ENCODE measurements at regions not wholly inside any gene's neighbourhood (a gene's known extent, or its start where the extent isn't known, plus 50 kb on each side); places are given as distances from the start of the nearest gene placed in this dataset.

DNA sequence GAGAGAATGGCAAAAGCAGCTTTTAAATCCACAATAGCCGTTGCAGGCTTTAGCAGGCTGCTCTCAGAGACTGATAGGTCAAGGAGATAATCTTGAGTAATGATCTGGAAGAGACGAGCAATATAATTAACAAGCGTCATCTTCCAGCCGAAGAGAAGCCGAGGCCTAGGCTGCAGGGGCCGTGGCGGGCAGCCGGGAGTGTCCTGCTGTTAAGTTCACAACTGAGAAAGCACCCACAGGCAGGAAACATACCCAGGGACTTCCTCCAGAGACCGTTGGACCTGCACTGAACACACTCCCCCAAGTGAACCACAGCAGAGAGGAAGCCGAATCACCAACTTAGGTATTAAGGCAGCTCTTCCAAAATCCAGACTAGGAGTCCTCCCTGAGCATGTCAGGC lies 182.3 kb downstream of the IRX2 start:
- FAIRE-seq = no peak
- DNase-seq (ENCODE audit: insufficient read length, low spot score) = no peak
- TF ChIP-seq, protein P1, sequence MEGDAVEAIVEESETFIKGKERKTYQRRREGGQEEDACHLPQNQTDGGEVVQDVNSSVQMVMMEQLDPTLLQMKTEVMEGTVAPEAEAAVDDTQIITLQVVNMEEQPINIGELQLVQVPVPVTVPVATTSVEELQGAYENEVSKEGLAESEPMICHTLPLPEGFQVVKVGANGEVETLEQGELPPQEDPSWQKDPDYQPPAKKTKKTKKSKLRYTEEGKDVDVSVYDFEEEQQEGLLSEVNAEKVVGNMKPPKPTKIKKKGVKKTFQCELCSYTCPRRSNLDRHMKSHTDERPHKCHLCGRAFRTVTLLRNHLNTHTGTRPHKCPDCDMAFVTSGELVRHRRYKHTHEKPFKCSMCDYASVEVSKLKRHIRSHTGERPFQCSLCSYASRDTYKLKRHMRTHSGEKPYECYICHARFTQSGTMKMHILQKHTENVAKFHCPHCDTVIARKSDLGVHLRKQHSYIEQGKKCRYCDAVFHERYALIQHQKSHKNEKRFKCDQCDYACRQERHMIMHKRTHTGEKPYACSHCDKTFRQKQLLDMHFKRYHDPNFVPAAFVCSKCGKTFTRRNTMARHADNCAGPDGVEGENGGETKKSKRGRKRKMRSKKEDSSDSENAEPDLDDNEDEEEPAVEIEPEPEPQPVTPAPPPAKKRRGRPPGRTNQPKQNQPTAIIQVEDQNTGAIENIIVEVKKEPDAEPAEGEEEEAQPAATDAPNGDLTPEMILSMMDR (IDR thresholded peaks at IDR 0.05; ENCODE audit: insufficient read depth, missing control alignments) = no peak

DNA sequence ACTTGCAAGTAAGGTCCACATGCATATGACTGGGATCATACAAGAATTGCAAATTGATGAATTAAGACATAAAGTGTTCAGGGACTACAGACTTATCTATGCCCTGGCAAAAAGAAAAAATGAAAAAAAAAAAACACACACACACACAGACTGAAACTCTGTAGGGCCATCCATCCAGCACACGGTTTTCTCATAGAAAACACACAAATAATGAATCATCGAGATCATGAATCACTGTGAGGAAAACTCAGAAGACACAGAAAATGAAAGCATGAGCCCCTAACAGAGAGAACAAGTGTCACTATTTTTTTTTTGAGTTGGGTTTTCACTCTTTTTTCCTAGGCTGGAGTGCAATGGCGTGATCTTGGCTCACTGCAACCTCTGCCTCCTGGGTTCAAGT lies 185.2 kb downstream of the IRX2 start:
- FAIRE-seq (no peak), DNase-seq (ENCODE audit: insufficient read length, low spot score) (no peak)
- TF ChIP-seq, protein P1 (IDR thresholded peaks at IDR 0.05; ENCODE audit: insufficient read depth, missing control alignments) = no peak

DNA sequence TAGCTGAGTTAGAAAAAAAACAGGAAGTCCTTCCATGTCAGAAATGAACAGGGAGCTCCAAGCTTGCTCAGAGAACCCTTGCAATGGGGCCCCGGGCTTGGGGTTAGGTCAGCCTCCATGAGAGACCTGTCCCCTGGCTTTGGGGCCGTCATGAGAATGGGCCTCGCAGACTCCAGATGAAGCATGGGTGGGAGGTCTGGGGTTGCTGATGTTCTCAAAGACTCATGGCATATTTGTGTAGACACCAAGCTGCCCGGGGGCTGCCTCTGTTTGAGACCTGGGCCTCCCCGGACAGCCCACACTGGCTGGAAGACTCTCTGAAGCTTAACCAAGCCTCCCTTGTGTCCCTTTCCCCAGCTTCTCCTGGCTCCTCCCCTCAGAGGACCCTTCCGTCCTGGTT lies 186.3 kb downstream of the IRX2 start:
- FAIRE-seq (no peak), DNase-seq (ENCODE audit: insufficient read length, low spot score) (no peak)
- TF ChIP-seq, protein P1 (IDR thresholded peaks at IDR 0.05; ENCODE audit: insufficient read depth, missing control alignments) = no peak

DNA sequence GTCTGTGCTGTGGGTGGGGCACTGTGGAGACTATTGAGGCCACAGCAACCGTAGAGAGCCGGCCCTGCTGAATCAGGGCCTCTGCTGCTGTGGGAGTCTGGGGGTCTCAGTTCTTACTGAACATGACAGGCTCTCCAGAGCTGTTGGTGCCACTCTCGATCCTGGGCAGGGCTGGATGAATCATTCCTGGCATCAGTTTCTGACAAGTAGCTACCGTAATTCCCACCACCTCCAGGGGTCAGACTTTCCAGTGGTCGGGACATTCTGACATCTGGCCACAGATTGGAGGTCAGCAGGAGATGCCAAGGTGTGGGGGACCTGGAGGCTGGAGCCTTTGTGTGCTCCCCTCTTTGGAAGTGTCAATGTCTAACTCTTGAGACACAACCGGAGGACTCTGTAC lies 188.4 kb downstream of the IRX2 start:
- TF ChIP-seq, protein P1 (IDR thresholded peaks at IDR 0.05; ENCODE audit: insufficient read depth, missing control alignments) = no peak
- no peak for DNase-seq (ENCODE audit: insufficient read length, low spot score)
- FAIRE-seq = no peak

DNA sequence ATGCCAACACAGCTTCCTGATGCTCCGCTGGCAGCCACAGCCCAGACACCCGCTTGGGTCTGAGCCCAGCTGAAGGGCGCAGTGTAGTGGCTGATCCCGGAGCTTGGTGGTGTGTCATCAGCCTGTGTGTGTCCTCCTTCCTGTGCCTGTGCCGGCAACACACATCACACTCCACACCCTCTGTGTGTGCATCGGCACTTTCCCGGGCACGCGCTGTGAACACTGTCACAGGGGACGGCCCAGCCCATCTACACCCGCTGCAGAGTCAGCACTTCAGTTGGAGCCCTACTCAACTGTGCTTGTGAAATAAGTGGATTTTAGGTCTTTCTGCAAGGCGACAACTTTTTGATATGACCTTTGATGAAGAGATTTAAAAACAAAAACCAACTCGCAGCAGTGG lies 189.4 kb downstream of the IRX2 start:
- TF ChIP-seq, protein P1 (IDR thresholded peaks at IDR 0.05; ENCODE audit: insufficient read depth, missing control alignments) = no peak
- DNase-seq (ENCODE audit: insufficient read length, low spot score) (no peak), FAIRE-seq (no peak)

DNA sequence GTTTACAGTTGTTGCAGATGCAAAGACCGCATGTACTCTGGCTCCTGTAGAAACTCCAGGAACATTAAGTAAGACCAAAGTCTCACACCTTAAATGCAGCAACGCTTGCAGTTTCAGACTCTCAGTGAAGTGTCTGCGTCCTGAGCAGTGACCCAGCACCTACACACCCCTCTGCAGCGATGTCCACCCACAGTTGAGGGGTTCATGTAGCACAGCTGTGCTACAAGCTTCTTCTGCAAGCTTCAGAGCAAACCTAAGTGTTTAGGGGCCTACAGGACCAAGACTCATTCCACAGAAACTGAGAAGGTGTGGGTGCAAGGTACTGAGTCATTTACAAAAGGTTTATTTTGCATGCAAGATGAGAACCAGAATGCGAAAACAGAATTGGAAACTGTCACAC lies 191.0 kb downstream of the IRX2 start:
- DNase-seq (ENCODE audit: insufficient read length, low spot score) (no peak), FAIRE-seq (no peak)
- TF ChIP-seq, protein P1 (IDR thresholded peaks at IDR 0.05; ENCODE audit: insufficient read depth, missing control alignments) = no peak

DNA sequence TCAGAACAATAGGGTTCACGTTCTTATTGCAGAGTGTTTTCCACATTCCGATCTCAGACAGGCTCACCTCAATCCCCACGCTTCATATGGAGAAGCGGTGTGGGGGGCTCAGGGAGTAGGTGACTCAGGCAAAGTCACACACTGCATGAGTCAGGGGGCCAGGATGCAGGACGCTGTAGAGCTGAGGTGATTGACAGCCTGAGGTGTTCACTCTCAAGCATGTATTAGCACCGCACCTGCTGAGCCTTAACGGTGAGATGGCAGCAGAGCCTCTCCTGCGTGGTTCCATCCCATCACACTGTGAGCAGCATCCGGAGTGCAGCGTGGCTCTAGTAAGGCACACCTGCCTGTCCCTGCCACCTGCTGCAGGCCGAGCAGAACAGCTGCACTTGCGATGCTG lies 194.0 kb downstream of the IRX2 start:
- DNase-seq (ENCODE audit: insufficient read length, low spot score) = no peak
- TF ChIP-seq, protein P1 (IDR thresholded peaks at IDR 0.05; ENCODE audit: insufficient read depth, missing control alignments) = no peak
- no peak for FAIRE-seq

All from D721Med (cell line).